GM18873 (cell line): ENCODE measurements at regions not wholly inside any gene's neighbourhood (a gene's known extent, or its start where the extent isn't known, plus 50 kb on each side); places are given as distances from the start of the nearest gene placed in this dataset.

ENCODE experiments used
- ATAC-seq: cut with Tn5 transposase; IDR thresholded peaks from one replicate; pipeline ENCODE4 v1.9.1; 2021; ENCODE audit warnings: mild to moderate bottlenecking, moderate library complexity, moderate number of reproducible peaks; ENCODE audit not compliant: unreplicated experiment, low FRiP score

DNA sequence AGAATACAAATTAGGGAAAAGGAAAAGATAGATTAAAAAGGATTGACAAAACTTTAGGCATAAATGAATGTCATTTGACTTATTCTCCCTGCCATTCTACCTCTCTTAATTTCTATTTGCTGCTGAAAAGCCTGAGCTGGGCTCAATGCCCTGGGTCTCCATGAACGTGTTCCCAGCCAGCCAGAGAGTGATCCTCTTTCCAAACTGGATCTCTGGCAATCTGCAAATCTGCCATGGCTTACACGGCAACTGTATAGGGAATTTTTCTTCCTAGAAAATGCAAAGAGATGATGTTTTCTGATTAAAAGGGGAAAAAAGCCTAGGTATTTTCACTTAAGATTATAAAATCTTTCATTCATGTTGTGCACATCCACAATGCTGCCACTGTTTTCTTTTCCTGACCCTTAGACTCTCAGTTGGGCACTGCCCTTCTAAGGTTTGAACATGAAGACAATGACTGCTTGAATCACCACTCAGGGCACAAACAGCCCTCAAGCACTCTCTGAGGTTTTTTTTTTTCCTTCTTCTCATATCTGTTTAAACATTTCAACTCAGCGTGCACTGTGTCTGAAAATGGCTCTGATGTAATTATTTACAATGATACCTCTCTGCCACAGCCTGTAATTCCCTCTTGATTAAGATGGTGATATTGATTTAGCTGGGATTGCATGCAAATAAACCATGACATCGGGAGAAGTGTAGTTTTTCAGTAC, 60.3 kb downstream of the DACT1 start:
- ATAC-seq = no peak

- no peak for ATAC-seq
Observed at GRCh38 chr14:58699681-58700205, 62.0 kb downstream of the DACT1 start.

- no peak for ATAC-seq
Observed at GRCh38 chr14:58701156-58701555, 63.4 kb downstream of the DACT1 start.

- no peak for ATAC-seq
Observed at GRCh38 chr14:58701604-58702003, 63.8 kb downstream of the DACT1 start.

DNA sequence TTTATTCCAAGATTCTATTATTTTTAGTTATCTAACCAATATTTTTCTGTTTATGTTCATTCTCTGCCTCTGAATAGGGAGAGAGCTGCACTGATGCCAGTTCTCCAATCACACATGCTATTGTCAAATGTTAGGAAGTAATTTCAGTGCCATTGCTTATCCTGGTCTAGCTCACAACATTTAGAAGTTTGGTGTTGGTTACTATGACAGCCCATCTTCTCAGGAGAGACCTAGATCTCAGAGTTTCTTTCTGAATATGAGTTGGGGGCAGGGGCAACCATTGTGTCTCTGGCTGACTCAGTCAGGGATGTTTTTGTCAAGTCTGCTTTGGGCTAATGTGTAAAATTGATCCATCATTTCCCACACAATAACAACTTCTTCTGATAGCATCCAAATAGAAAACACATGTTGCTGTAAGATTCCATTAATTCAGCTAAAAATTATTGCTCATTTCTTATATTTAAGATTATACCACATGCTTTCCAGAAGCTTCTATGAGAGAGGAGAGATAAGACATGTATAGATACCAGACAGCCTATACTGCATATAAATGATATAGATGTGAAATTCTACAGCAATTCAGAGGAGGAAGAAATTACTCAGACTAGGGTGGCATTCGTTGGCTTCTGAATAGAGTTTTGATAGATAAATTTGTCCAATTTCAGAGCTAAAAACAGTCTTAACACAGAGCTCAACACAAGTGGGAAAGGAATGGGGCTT, 64.8 kb downstream of the DACT1 start:
- no peak for ATAC-seq

DNA sequence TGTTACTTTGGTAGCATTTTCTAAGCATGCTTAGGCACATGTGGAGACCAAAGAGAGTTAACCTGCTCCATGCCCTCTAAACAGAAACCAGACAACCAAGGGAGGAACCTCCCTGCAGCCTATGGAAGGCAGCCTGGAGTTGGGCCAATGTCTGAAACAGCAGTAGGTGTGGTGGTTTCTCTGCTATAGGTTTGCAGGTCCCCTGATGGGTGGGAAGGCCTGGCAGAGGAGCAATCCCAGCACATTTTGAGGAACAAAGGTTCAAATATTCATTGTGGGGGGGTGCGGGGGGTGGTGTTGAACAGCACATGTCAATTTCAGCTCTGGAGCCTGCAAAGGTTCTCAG, 65.4 kb downstream of the DACT1 start:
- no peak for ATAC-seq

- no peak for ATAC-seq
Observed at GRCh38 chr14:58705066-58705465, 67.3 kb downstream of the DACT1 start.

- no peak for ATAC-seq
Observed at GRCh38 chr14:58707949-58708348, 70.2 kb downstream of the DACT1 start.

DNA sequence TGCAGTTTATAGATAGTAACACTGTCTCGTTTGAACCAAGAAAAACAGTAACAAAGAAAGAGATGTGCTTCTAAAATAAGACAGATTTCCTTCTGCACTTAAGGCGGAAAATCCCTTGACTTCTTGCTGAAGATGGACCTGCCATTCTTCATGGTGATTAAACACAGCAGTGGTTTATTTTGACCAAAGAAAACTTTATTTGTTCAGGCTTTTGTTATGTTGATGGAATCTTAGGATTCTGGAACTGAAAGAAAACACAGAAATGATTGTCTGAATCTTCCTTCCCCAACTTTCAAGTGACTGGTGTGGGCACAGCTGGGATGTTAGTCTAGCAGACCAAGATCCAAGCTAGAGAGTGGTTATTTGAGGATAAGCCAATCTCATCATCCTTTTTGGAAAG, 72.2 kb downstream of the DACT1 start:
- no peak for ATAC-seq

- ATAC-seq = no peak
Observed at GRCh38 chr14:58711382-58711781, 73.6 kb downstream of the DACT1 start.

- ATAC-seq = no peak
Observed at GRCh38 chr14:58712357-58712756, 74.6 kb downstream of the DACT1 start.

- no peak for ATAC-seq
Observed at GRCh38 chr14:58713677-58714076, 75.9 kb downstream of the DACT1 start.

DNA sequence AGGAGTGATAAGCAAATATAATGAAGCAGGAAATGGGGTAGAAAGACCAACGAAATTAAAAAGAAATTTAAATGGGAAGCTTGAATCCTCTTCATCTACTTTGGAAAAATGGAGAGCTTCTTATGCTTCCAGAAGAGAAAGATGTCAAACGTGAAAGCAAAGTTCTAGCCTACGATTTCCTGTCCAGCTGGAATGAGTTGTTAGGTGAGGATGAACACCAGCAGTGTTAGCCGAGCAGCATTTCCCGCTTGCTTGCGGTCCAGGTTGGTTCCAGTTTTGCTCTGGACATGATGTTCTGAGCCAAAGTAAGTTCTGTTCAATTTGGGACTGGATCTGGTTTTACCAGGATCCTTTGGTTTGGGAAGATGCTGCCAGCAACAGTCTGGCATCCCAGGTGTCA, 78.9 kb downstream of the DACT1 start:
- ATAC-seq = no peak

DNA sequence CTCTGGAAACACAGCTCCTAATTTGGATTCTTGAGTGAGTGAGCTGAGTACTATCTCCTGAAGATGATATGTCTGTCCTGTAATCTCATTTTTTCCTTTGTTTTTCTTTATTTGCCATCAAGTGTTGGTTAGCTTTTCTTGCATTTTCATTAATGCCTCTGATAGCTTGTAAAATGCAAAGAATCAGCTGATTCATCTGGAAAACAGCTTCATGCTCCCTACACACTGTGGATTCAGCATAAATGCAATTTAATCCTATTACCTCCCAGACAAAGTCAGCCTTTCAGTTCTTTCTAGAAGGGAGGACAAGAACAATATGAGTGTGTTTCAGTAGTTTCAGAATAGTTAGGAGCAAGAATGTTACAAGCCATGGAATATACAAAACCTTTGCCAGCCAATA, 79.4 kb downstream of the DACT1 start:
- ATAC-seq = no peak

- ATAC-seq = no peak
Observed at GRCh38 chr14:58717813-58718212, 80.1 kb downstream of the DACT1 start.

GRCh38 chr14:58718226-58719205, 80.8 kb downstream of the DACT1 start:
- ATAC-seq = no peak

GRCh38 chr14:58721723-58722122, 84.0 kb downstream of the DACT1 start:
- no peak for ATAC-seq

- ATAC-seq = no peak
Observed at GRCh38 chr14:58722441-58722840, 84.7 kb downstream of the DACT1 start.

GRCh38 chr14:58724206-58724605, 86.4 kb downstream of the DACT1 start:
- no peak for ATAC-seq

GRCh38 chr14:58724702-58725101, 86.9 kb downstream of the DACT1 start:
- ATAC-seq = no peak

DNA sequence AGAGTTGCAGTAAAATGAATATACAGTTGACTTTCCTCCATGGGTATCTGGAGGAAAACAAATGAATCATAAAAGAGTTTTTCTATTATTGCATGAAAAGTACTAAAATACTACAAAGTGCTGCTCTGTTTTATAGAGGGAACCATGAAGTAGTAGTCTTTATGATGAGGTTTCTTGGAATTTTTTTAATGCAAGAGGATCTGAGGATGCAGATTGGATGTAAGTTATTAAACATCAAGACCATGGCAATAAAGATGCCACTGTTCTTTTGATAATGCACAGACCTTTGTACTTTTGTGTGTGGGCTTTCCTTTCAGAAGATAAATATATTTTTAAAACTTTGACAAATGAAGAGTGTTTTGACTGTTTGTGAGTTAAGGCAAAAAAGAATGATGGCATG, 87.5 kb downstream of the DACT1 start:
- ATAC-seq = no peak
